ENCODE measurements at regions not wholly inside any gene's neighbourhood (a gene's known extent, or its start where the extent isn't known, plus 50 kb on each side); places are given as distances from the start of the nearest gene placed in this dataset.

DNA sequence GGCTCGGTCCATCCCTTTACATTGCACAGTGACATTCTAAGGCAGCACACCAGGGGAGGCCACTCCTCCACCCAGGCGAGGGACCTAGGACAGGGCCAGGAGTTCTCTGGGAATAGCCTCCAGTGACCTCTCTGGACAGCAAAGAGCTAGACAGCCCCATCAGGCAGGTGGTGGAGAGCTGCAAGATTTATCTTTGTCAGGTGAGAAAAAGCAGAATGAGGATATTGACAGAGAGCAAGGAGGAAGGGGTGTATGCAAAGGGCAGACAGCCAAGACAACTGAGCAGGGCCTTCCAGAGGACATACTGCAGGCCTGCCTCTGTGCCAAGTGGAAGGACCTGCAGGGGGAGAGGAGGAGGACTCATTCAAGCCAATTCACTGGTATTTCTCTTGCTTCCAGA lies 112.4 kb upstream of the MAX start:
- Mint-ChIP-seq H3K4me1 (peaks cover 14 to 18% (median 17%) of the 10 kb centered on the region in 3 donors), H3K9me3 (no peaks in the 10 kb centered on the region), H3K4me3 (no peak overlapping the region), H3K27ac (peak overlapping the region in 2 of 8 donors; percentile 3 to 77), H3K36me3 (no peaks in the 10 kb centered on the region), H3K27me3 (no peaks in the 10 kb centered on the region)
- no peaks in the 10 kb centered on the region for H3K9me3 ChIP-seq (ENCODE audit: low read length)
- H3K27ac ChIP-seq (ENCODE audit: low read depth, low read length), result no peak overlapping the region
- no peaks in the 10 kb centered on the region for H3K27me3 ChIP-seq (ENCODE audit: insufficient read depth, low read length, poor library complexity, severe bottlenecking)
- ChIA-PET CTCF (no interaction called here), POLR2A (no interaction called here)
- no peak for DNase-seq
- H3K4me3 ChIP-seq (ENCODE audit: low read length), result no peak overlapping the region
- H3K36me3 ChIP-seq (ENCODE audit: insufficient read depth, low read length), result no peaks in the 10 kb centered on the region
- peaks cover 15% of the 10 kb centered on the region for H3K4me1 ChIP-seq (ENCODE audit: insufficient read depth, low read length)

DNA sequence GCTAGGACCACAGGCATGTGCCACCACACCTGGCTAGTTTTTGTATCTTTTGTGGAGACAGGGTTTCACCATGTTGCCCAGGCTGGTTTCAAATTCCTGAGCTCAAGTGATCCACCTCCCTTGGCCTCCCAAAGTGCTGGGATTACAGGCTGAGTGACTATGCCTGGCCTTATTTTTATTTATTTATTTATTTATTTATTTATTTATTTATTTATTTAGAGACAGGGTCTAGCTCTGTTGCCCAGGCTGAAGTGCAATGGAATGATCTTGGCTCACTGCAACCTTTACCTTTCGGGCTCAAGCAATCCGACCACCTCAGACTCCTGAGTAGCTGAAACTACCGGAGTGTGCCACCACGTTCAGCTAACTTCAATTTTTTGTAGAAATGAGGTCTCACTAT lies 117.0 kb upstream of the MAX start:
- ChIA-PET POLR2A (interaction anchor here (1.0 kb wide), 1 partner anchor 192 kb away, joined by 3 read pairs; no protein-coding TSS in a partner anchor), CTCF (interaction anchor here (0.8 kb wide), 1 partner anchor 11 kb away, joined by 3 read pairs; no protein-coding TSS in a partner anchor)
- H3K27me3 ChIP-seq (ENCODE audit: insufficient read depth, low read length, poor library complexity, severe bottlenecking), result no peaks in the 10 kb centered on the region
- no peaks in the 10 kb centered on the region for H3K36me3 ChIP-seq (ENCODE audit: insufficient read depth, low read length)
- H3K9me3 ChIP-seq (ENCODE audit: low read length), result no peaks in the 10 kb centered on the region
- Mint-ChIP-seq H3K4me3 (no peak overlapping the region), H3K27me3 (peaks cover 0 to 2% of the 10 kb centered on the region in 2 donors), H3K9me3 (no peaks in the 10 kb centered on the region), H3K27ac (no peak overlapping the region), H3K36me3 (no peaks in the 10 kb centered on the region), H3K4me1 (peaks cover 4 to 6% (median 5%) of the 10 kb centered on the region in 3 donors)
- peaks cover 5% of the 10 kb centered on the region for H3K4me1 ChIP-seq (ENCODE audit: insufficient read depth, low read length)
- no peak overlapping the region for H3K4me3 ChIP-seq (ENCODE audit: low read length)
- no peak for DNase-seq
- H3K27ac ChIP-seq (ENCODE audit: low read depth, low read length), result no peak overlapping the region

DNA sequence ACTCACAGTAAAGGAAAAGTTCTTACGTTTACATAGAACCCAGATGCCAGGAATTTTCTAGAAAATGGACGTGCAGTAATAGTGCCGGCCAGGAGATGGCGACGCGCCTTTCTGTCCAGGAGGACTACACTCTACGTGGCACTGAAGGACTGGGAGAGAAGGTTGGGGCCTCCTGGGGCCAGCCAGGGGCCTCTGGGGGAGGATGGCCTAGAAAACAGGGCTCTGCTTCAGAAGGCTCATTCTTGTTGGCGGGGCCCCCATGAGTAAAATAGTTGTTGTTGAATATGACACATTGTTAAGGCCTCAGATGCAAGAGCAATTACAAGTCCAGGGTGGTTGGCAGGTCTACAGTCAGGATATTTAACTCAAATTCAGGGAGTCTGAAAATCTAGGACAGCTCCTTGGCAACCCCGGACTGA lies 120.1 kb upstream of the MAX start:
- H3K36me3 Mint-ChIP-seq, result no peaks in the 10 kb centered on the region
- no peak overlapping the region for H3K4me3 ChIP-seq (ENCODE audit: low read length)
- no peak overlapping the region for H3K27ac ChIP-seq (ENCODE audit: low read depth, low read length)
- no peak overlapping the region for H3K4me3 Mint-ChIP-seq
- H3K27ac Mint-ChIP-seq, result peak overlapping the region in 4 of 8 donors; percentile 29 to 59 (median 45)
- no peaks in the 10 kb centered on the region for H3K36me3 ChIP-seq (ENCODE audit: insufficient read depth, low read length)
- CTCF ChIA-PET, result interaction anchor here (1.0 to 1.2 kb wide), 5 partner anchors 10 to 602 kb away, joined by 3 to 5 read pairs (median 3); partner anchors contain the start of gene FUT8
- DNase-seq, result peak in 4 of 5 donors; percentile 21 to 47 (median 23)
- H3K4me1 ChIP-seq (ENCODE audit: insufficient read depth, low read length), result peaks cover 14% of the 10 kb centered on the region
- no peaks in the 10 kb centered on the region for H3K9me3 ChIP-seq (ENCODE audit: low read length)
- peaks cover 20 to 24% (median 21%) of the 10 kb centered on the region in 3 donors for H3K4me1 Mint-ChIP-seq
- peaks cover 0 to 4% of the 10 kb centered on the region in 2 donors for H3K27me3 Mint-ChIP-seq
- no peaks in the 10 kb centered on the region for H3K27me3 ChIP-seq (ENCODE audit: insufficient read depth, low read length, poor library complexity, severe bottlenecking)
- H3K9me3 Mint-ChIP-seq, result no peaks in the 10 kb centered on the region
- POLR2A ChIA-PET, result no interaction called here

DNA sequence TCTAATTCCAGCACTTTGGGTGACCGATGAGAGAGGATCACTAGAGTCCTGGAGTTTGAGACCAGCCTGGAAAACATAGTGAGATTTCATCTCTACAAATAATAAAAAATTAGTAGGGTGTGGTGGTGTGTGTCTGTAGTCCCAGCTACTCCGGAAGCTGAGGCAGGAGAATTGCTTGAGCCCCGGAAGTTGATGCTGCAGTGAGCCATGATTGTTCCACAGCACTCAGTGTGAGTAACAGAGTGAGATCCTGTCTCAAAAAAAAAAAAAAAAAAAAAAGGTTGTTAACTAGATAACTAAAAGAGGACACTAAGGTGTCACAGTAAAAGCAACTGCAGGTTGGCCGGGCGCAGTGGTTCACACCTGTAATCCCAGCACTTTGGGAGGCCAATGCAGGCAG lies 121.3 kb upstream of the MAX start:
- ChIA-PET POLR2A (no interaction called here), CTCF (interaction anchor here (0.7 to 1.2 kb wide), 6 partner anchors 9 to 192 kb away, joined by 3 to 5 read pairs (median 3); partner anchors contain the start of gene FUT8)
- no peaks in the 10 kb centered on the region for H3K36me3 ChIP-seq (ENCODE audit: insufficient read depth, low read length)
- no peak overlapping the region for H3K4me3 ChIP-seq (ENCODE audit: low read length)
- H3K27ac Mint-ChIP-seq, result peak overlapping the region in 1 of 8 donors; percentile 12
- no peaks in the 10 kb centered on the region for H3K36me3 Mint-ChIP-seq
- no peaks in the 10 kb centered on the region for H3K27me3 ChIP-seq (ENCODE audit: insufficient read depth, low read length, poor library complexity, severe bottlenecking)
- H3K4me1 Mint-ChIP-seq, result peaks cover 22 to 29% (median 25%) of the 10 kb centered on the region in 3 donors
- DNase-seq, result no peak
- H3K27me3 Mint-ChIP-seq, result peaks cover 0 to 4% of the 10 kb centered on the region in 2 donors
- no peak overlapping the region for H3K27ac ChIP-seq (ENCODE audit: low read depth, low read length)
- H3K4me1 ChIP-seq (ENCODE audit: insufficient read depth, low read length), result peaks cover 14% of the 10 kb centered on the region
- no peaks in the 10 kb centered on the region for H3K9me3 ChIP-seq (ENCODE audit: low read length)
- no peaks in the 10 kb centered on the region for H3K9me3 Mint-ChIP-seq
- no peak overlapping the region for H3K4me3 Mint-ChIP-seq

DNA sequence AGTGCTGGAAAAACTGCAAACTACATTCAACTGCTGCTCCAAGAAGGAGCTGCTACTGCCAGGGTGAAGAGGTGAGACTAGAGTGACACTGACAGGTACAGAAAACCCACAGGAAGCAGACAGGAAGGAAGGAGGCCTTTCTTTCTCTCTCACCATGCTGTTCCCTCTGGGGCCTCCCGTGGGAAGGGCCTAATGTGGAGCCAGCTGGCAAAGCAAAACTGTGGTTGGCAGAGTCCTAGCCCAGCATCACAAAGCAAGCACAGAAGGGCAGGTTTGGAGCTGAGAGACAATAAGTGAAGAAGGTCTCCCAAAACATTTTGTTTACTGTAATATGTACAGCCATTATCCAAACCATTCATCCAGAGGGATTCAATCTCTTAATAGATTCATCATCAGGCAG lies 122.5 kb upstream of the MAX start:
- peaks cover 0 to 1% (median 1%) of the 10 kb centered on the region in 3 donors for H3K36me3 Mint-ChIP-seq
- peaks cover 0 to 4% of the 10 kb centered on the region in 2 donors for H3K27me3 Mint-ChIP-seq
- peak overlapping the region in 5 of 7 donors; percentile 3 to 59 (median 50) for H3K4me3 Mint-ChIP-seq
- H3K4me1 Mint-ChIP-seq, result peaks cover 30 to 40% (median 36%) of the 10 kb centered on the region in 3 donors
- no peaks in the 10 kb centered on the region for H3K9me3 ChIP-seq (ENCODE audit: low read length)
- no peak for DNase-seq
- H3K9me3 Mint-ChIP-seq, result no peaks in the 10 kb centered on the region
- peaks cover 14% of the 10 kb centered on the region for H3K4me1 ChIP-seq (ENCODE audit: insufficient read depth, low read length)
- ChIA-PET CTCF (interaction anchor here (0.9 kb wide), 2 partner anchors 33 to 191 kb away, joined by 3 read pairs; no protein-coding TSS in a partner anchor), POLR2A (no interaction called here)
- no peaks in the 10 kb centered on the region for H3K27me3 ChIP-seq (ENCODE audit: insufficient read depth, low read length, poor library complexity, severe bottlenecking)
- H3K36me3 ChIP-seq (ENCODE audit: insufficient read depth, low read length), result no peaks in the 10 kb centered on the region
- H3K27ac ChIP-seq (ENCODE audit: low read depth, low read length), result no peak overlapping the region
- no peak overlapping the region for H3K4me3 ChIP-seq (ENCODE audit: low read length)
- H3K27ac Mint-ChIP-seq, result peak overlapping the region in 5 of 8 donors; percentile 28 to 79 (median 62)

DNA sequence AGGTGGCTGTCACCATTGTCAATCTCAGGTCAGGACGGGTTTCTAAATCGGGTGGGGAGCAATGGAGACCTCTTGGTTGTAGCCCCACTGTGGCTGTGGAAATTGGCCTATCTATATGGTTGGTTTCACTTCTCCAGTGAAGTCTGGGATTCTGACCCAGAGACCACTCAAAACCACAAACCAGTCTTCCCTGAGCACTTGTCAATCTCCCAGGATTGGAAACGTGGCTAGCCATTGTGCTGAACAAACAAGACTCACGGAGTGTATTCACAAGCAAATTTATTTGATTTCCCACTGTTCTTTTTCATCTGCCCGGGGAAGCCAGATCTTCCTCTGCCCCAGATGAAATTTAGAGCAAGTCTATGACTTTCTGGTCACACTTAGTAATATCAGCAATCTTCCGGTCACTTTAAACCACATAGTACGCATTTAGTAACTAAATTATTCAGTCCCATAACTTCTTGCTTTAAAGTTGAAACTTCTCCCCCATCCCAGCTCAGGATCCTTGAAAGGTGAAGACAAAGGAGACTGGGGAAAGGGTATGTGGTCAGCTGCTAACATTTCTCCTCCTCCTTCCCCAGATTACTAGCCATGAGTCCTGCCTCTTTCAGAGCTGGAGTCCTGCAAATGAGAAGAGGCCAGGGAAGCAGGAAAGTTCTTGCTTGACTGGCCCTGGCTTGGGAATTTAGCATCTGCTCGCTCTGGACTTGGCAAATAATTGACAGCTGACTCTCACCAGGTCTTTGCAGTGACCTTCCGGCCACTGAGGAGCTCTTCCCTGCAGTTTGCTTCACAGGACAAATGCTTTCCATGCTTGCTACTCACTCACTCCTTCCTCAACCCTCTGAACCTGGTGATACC lies 123.2 kb upstream of the MAX start:
- no peak overlapping the region for H3K27ac ChIP-seq (ENCODE audit: low read depth, low read length)
- H3K4me1 ChIP-seq (ENCODE audit: insufficient read depth, low read length), result peaks cover 19% of the 10 kb centered on the region
- Mint-ChIP-seq H3K9me3 (no peaks in the 10 kb centered on the region), H3K27ac (peak overlapping the region in 5 of 8 donors; percentile 19 to 70 (median 59)), H3K27me3 (peaks cover 0 to 4% of the 10 kb centered on the region in 2 donors), H3K4me3 (no peak overlapping the region), H3K4me1 (peaks cover 37 to 48% (median 43%) of the 10 kb centered on the region in 3 donors), H3K36me3 (peaks cover 0 to 5% (median 1%) of the 10 kb centered on the region in 3 donors)
- no peak overlapping the region for H3K4me3 ChIP-seq (ENCODE audit: low read length)
- ChIA-PET POLR2A (no interaction called here), CTCF (interaction anchor here (1.3 kb wide), 1 partner anchor 186 kb away, joined by 3 read pairs; the partner anchor contains the start of gene FUT8)
- H3K27me3 ChIP-seq (ENCODE audit: insufficient read depth, low read length, poor library complexity, severe bottlenecking), result no peaks in the 10 kb centered on the region
- DNase-seq, result no peak
- H3K9me3 ChIP-seq (ENCODE audit: low read length), result no peaks in the 10 kb centered on the region
- H3K36me3 ChIP-seq (ENCODE audit: insufficient read depth, low read length), result no peaks in the 10 kb centered on the region

DNA sequence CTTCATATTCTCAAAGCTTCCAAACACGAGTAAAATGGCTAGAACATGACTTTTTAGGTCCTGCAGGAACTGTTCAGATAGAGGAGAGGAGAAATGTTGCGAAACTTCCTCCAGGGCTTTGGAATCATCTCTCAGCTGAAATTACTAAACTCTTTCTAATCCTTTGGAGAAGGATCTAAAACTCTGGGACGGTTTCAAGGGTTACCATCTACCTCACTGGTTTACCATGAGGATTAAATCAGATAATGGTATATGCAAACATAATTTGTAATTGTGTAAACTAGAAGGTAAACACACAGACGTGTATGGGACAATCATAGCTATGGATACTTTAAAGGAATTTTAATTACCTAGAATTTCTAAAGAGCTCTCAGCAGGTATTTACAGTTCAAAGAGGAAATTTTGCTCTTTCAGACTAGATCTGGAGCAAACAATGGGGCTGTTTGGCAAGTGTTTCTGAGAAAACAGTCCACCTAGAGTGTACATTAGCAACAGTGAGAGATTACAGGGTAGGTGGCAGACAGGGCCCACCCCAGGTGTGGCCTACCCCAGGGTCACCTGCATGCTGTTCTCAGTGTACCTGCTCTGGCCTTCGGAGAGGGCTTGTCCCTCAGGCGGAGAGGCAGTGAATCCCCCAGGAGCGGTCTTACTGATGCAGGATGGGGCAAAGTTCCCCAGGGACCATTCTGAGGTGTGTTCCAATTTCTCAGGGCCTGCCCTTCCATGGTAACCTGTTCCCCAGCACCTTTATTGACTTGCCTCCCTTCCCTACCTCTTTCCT lies 124.7 kb upstream of the MAX start:
- Mint-ChIP-seq H3K4me1 (peaks cover 37 to 48% (median 43%) of the 10 kb centered on the region in 3 donors), H3K9me3 (no peaks in the 10 kb centered on the region), H3K36me3 (peaks cover 0 to 5% (median 1%) of the 10 kb centered on the region in 3 donors), H3K27ac (no peak overlapping the region), H3K4me3 (peak overlapping the region in 1 of 7 donors; percentile 46), H3K27me3 (peaks cover 0 to 1% of the 10 kb centered on the region in 2 donors)
- Histone ChIP-seq H3K4me1 (ENCODE audit: insufficient read depth, low read length) (peaks cover 19% of the 10 kb centered on the region), H3K36me3 (ENCODE audit: insufficient read depth, low read length) (no peaks in the 10 kb centered on the region), H3K27ac (ENCODE audit: low read depth, low read length) (no peak overlapping the region), H3K4me3 (ENCODE audit: low read length) (no peak overlapping the region), H3K9me3 (ENCODE audit: low read length) (no peaks in the 10 kb centered on the region), H3K27me3 (ENCODE audit: insufficient read depth, low read length, poor library complexity, severe bottlenecking) (no peaks in the 10 kb centered on the region)
- ChIA-PET CTCF (interaction anchor here (0.5 to 1.4 kb wide), 3 partner anchors 36 to 185 kb away, joined by 3 read pairs; partner anchors contain the start of gene FUT8), POLR2A (interaction anchor here (0.6 kb wide), 1 partner anchor 621 kb away, joined by 8 read pairs; no protein-coding TSS in a partner anchor)
- no peak for DNase-seq
